Suppressor macrophage treated with lipopolysaccharide for 4 hours (primary cell): ENCODE measurements at regions not wholly inside any gene's neighbourhood (a gene's known extent, or its start where the extent isn't known, plus 50 kb on each side); places are given as distances from the start of the nearest gene placed in this dataset.
"Not testable (repeated sequence)": the region's sequence is repeated elsewhere in the genome, so short reads cannot be mapped to it uniquely, and the experiment has no call there.

Experiments
- DNase-seq: peaks from one replicate; pipeline ENCODE4 v3.0.0-alpha.2; 2020

DNA sequence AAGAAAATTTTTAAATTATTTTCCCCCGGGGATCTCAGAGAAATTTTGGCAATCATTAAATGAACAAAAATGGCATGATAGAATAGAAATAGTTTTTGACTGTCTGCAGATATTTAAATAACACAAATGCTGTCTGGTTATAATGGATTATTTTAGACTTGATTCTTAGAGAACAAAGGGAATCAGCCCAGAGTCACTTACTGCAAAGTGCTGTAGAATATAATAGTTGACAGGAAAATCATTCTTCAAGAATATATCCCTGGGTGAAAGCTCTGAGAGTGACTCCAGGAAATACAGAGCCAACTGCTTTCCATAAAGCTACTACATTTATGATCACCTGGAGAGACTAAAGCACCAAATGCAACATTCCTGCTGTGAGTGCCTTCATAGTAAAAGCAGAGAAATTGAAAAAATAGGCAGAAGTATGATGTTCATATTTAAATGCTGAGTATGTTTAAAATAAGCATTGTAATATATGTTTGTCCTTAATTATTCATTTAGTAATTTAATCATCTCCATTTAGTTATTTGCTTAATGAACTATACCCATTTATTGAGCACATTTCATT lies 1765.8 kb downstream of the SLITRK1 start:
- DNase-seq: no peak

DNA sequence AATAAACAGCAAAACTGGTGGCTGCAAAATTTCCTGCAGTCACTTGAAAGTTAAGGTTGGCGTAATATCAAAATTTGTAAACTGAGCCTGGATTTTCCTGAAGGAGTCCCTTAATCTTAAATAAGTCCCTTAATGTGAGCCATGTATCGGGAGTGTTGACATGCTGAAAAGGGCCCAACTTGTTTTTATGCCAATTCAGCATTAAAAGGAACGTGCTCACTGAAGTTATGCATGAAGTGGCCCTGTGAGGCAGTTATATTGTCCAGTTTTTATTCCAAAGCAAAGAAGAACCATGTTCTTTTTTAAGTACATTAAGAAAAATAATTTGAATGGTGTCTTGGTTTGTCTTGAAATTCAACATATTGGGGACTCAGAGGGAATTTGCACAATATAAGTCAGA lies 1766.9 kb downstream of the SLITRK1 start:
- DNase-seq: no peak

DNA sequence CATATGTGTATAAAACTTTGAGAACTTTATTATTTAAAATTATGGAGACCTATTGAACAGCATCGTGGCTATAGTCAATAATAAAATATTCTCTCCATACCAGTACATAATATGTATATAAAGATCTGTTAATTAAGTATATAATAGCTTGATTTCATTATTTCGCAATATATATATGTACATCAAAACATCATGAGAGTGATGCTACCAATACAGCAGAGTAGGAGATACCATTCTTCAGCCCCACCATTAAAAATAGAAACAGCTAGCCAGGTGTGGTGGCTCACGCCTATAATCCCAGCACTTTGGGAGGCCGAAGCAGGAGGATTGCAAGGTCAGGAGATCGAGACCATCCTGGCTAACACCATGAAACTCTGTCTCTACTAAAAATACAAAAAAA lies 1755.3 kb upstream of the SPRY2 start:
- no peak for DNase-seq

DNA sequence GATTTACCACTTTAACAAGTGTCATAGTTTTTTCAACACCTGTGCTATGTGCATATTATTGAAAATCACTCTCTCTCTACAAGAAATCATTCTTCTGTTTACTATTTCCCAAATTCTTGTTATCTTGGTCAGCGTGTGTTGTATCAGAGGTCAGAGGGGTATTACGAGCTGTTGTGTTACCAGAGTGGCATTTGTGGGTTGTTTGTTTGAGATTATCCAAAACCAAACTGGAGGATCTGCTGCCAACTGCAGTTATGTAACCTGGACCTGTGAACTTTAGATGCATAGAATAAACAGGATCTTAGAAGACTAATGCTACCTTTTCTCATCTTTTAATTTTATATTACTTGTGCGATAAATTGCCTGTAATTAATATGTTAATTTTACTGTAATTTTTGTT lies 1751.4 kb upstream of the SPRY2 start:
- no peak for DNase-seq

DNA sequence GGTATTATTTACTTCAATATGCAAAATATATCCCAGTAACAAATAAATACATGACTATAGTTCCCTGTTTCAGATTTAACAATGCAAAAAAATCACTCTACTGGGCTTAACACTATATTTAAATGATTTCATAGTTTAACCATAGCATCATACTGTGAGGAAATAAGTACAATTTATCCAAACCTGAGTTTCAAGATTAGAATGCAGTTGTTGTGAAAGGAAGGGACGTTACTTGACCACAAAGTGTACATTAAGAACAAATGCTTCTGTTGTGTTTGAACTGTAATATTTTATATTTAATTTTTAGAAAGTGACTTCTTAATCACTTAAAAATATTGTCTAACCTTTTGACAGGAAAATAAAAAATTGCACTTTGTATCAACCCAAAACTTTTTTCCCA lies 1747.9 kb upstream of the SPRY2 start:
- DNase-seq: no peak

DNA sequence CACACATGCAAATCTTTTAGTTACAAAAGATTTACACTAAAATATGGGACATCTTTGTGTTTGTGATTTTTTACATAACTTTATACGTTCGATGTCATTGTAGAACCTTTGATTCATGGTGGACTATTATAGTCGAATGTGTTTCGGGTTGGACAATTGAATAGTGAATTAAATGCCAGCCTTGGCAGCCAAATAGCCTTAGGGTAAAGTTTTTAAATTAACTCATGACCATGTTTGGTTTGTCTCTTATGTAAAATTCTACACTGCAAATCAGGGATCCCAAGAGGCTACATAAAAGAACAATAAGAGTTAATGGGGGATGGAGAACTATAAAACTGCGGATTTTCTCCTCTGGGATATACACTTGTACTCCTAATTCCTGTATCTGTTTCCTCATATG lies 1735.6 kb upstream of the SPRY2 start:
- no peak for DNase-seq

DNA sequence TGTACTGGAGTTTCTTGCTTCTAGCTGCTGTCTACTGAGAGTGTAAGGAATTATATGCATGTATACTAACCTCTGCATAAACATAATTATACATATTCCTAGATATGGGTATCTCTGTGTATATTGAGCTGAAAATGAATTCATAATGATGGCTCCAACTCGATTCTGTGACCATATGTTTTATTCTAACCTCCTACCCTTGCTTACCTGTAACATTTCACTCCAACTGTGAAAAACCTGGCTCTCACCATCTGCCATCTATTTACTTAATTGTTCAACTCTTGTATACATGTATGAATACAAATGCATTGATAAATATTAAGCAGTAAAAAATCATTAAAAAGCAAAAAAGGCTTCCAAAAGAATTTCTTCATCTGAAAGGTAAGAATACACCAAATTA lies 1729.5 kb upstream of the SPRY2 start:
- DNase-seq: no peak

DNA sequence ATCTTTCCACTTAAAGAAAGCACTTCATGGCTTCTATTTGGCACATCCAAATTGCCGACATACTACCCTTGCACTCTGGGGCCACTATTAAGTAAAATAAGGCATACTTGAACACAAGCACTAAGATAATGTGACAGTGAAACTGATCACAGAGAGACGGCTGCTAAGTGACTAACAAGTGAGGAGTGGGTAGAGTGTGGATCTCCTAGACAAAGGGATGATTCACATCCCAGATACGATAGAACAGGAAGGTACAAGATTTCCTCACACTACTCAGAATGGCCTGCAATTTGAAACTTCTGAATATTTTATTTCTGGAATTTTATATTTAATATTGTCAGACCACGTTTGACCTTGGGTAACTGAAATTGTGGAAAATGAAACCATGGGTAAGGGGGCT lies 1721.8 kb upstream of the SPRY2 start:
- no peak for DNase-seq

DNA sequence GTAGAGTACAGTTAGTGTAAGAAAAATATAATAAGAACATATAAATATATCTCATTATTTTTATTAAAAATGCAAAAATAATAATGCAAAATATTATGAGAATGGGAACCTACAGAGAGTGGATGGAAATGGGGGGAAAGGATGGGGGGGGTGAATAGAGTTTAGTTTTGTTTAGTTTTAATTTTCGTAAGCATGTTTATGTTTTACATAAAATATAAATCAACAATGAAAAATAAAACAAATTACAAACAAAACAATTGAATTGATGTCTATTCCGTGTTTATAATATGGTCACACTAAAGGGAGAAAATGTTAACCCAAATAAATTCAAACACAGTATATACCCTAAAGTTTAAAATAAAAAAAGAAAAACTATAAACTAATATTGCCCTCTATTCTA lies 1717.4 kb upstream of the SPRY2 start:
- DNase-seq: no peak

DNA sequence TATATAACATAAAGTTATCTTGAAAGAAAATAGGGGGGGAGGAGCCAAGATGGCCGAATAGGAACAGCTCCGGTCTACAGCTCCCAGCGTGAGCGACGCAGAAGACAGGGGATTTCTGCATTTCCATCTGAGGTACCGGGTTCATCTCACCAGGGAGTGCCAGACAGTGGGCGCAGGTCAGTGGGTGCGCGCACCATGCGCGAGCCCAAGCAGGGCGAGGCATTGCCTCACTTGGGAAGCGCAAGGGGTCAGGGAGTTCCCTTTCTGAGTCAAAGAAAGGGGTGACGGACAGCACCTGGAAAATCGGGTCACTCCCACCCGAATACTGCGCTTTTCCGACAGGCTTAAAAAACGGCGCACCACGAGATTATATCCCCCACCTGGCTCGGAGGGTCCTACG lies 1704.4 kb upstream of the SPRY2 start:
- not testable (repeated sequence) for DNase-seq

DNA sequence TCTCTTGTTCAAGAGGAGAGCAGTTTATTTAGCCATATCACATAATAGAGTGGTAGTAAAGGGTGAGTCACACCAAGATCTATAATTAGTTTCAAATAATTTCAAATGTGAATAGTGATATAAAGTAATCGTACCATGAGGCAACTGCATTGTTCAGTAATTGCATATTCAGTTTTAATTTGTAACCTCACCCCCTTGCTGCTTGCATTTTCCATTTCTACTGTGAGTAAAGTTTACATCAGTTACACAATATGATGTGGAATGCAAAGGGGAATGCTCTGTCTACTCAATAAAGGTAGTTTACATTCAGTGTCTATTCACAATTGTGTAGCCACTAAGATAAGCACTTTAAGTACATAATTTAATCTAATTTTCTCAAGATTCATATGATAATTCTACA lies 1695.7 kb upstream of the SPRY2 start:
- no peak for DNase-seq

DNA sequence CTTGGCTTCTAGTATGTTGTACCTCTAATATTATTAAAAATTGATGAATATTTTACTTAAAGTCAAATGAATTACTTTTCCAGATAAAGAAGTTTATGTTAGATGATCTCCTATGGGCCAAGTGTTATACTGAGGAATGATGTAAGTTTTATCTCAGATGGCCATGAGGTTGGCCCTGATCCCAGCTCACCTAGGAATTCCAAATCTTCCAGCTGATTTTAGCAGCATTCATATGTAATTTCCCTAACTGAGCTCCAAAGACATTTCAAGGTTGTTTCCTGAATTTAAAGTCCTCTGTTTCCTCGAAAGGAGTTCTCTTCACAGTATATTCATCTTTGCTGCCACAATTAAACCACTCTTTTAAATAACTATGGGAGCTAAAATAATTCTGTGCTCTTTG lies 1670.4 kb upstream of the SPRY2 start:
- DNase-seq: no peak

DNA sequence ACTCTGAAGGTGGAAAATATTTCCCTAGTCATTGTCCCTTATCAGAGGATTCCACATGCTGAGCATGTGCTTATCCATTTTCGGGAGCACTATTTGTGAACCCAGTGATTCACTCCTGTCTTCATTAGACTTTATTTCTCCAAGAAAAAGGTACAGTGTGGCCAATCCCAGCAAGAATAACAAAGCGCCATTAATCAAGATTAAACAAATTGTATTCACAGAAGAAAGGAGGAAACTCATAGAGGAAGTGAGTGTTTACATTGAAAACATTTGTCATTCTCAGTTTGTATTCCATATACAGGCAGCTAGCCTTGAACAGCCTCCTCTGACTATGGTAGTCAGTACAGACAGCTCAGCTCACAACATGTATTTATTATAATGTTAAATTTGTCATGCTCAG lies 1669.9 kb upstream of the SPRY2 start:
- no peak for DNase-seq

DNA sequence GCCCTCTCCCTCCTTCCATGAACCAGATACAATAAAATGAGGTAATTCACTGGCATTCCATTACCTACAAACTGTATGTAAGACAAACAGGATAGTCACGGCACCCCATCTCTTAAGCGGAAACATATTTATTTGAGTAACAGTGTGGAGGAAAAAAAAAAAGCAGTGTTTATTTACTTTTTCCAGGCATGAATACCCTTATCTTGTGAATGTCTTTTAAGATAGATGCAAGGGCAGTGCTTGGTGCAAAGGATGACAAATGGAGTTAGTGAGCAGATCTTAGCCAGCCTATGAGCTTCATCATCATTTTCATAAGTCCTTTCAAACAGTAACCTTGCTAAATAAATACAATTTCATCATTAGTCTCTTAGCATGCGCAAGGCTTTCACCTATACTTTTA lies 1661.8 kb upstream of the SPRY2 start:
- DNase-seq: no peak

DNA sequence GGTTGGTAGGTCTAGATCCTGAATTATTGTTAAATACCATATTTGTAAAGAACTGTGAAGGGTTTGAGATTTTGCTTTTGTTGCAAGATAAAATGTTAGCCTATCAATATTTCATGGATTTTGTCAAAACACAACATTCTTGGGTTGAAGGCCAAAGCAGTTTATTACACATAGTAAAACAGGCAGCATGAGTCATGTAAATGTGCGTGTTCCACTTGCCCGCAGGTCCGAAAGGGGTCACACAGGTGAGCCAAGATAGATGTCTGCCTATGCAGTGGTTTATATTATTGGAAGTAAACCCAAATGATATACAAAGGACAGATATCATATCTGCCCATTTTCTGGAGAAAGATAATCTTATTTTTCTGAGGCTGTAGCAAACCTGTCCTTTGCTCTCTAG lies 1654.4 kb upstream of the SPRY2 start:
- DNase-seq: no peak

DNA sequence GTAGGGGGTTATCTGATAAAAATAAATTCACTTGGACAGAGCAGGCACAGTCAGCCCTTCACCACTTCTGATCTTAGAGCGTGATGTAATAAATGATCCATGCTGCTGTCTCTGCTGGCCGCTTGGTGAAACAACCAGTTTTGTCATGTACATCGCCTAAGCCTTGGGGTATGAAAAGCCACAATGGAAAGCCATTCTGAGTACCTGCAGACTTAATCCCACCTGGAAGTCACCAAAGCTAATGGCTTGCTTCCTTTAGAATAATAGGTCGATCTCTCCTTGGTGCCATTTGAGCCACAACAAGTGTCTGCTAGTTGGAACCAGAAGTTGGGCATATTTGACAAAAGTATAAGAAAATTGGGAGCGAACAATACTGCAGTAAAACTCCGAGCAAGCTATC lies 1649.7 kb upstream of the SPRY2 start:
- no peak for DNase-seq

DNA sequence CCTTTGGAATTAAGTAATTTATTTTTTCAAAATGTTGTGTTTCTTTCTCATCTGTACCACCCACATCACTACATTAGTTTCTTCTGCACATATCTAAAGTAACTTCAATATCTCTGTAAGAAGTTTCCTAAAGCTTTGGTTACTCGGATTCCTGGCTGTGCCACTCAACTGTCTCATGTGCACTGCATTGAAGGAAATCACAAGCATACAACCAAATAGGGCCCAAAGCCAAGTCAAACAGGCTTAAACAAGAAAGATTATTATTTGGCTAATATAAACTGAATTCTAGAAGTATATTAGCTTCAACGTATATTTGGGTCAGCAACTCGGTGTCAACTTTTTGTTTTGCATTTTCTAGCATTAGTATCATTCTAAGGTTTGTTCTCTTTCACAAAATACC lies 1647.6 kb upstream of the SPRY2 start:
- no peak for DNase-seq

DNA sequence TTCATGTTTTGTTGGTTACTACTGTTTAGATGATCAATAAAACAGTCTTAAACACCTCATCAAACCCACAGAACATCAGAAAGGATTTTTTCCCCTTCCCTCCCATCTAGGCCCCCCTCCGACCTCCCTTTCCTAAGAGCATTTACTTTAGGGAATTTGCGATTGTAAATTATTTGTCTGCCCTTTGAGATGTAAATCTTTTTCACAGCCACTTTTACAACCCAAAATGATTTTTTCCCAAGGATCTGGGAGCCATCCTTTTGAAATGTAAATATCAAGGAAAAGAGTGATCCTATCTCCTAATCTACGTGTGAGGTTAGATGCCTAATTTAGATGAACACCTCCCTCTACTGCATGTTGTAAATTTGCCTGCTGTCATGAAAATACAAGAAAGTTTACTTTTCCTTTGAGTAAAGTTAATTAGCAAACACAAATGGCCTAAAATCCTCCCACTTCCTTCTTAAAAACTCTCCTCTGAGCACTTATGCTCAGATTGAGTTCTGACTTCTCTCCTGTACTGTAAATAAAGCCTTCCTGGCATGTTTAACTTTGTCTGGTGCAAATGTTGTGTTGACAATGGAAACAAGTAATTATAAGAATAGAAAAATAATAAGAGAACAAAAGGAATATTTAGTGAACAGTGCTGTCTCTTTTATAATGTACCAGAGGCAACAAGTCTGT lies 1646.9 kb upstream of the SPRY2 start:
- DNase-seq: no peak

DNA sequence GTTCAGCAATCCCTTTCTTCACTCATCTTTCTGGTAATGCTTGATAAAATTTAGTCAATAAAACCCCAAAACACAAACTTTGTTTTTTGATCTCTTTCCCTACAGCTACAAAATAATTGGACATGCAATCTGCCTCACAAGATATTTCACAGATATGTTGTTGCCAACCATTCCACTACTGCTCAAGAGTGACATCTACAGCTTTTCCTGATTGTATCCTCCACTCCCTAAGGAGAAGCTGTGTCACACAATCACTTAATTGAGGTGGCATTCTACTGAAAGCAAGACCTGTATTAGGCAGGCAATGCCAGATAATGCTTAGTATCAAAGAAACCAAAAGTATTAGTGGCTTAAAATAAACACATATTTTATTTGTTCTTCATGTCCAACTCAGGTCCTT lies 1646.2 kb upstream of the SPRY2 start:
- DNase-seq: no peak

DNA sequence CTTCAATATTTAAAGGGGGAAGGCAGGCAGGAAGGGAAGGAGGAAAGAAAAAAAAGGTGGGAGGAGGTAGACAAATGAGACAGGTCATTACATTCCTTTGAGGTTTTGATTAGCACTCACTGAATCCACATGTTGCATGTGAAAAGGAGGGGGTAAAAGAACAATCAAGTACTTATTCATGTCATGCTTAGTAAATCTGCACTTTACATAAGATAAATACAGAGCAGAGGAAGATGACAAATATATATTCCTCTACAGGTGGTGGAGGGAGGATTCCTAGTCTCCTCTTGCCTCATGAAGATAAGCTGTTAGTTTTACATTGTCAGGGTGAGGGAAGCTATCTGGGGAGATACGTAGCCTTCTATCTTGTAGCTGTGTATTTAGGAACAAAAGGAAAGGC lies 1645.4 kb upstream of the SPRY2 start:
- no peak for DNase-seq

DNA sequence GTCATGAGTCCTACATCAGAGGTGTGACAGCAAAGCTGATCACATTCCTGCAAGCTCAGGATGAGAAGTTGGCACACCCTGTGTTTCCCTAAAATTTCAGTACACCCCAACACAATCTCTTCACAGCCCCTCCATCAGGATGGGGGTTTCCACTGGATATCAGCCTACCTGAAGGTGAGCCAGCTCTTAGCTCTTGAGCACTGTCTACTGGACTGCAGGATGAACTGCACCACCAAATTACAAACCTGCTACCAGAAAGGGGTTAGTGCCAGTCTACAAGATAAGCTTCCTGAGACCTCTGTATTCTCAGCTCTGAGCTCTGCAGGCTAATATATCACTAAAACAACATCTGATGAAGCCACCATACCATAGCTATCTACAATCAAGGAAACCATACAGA lies 1616.2 kb upstream of the SPRY2 start:
- DNase-seq: no peak

DNA sequence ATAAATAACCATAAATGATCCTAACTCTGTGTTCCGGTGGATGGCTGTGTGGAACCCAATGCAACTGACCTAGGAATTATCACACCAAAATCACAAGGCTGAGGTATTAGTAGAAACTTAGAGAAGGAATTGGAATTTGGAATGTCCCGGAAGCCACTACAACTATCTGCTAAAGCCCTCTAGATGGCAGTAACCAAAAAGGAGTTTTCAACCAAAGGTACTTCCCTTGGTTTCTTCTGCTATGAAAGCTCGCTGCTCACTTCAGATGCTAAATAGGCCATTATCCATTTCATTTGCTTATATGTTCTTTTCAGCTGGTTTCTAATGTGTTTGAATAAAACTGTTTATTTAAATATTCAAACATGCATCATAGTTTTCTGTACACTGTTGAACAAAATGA lies 1589.1 kb upstream of the SPRY2 start:
- no peak for DNase-seq

DNA sequence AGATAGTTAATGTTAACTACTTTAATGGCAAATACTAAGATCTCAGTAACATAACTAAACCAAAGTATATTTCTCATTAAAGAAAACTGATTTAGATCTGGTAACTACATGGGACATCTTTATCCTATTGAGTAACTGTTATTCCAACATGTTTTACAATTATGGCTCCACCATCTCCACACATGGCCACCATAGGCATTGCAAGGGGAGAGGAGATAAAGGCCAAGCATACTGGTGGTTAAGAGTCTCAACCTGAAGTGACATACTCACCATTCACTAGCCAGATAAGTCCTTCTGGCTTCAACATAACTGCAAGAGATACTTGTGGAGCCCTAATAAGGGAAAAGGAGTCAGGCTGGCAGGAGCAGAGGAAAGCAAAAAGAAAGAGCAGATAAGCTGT lies 1586.4 kb upstream of the SPRY2 start:
- DNase-seq: no peak

DNA sequence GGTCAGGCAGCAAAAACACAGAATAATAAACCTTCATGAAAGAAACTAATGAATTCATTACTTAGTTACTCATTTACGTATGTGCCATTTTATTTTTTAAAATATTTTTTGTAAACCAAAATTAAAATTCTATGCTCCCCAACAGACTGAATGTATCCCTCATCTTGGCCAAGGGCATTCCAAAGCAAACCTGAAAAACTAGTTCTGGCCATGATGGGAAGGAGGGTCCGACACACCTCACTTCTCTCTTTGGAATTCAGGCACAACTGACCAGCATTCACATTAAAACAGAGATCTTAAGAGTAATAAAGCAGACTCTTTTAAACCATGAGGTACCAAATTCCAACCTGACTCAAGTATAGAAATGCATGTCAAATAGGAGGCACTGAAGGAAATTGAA lies 1576.9 kb upstream of the SPRY2 start:
- DNase-seq: no peak

DNA sequence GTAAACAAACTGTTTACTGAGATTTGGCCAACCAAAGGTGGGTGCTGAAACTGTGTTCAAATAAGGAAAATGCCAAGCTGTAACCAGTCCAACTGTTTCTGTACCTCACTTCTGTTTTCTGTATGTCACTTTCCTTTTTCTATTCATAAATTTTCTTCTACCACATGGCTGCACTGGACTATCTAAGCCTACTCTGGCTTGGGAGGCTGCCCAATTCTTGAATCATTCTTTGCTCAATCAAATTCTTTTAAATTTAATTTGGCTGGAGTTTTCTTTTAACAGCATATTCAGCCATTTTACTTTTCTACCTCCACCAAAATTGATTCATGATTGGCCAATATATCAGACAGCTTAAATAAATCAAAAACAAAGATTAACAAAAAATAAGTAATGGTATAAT lies 1575.5 kb upstream of the SPRY2 start:
- no peak for DNase-seq
